ENCODE measurements at regions not wholly inside any gene's neighbourhood (a gene's known extent, or its start where the extent isn't known, plus 50 kb on each side); places are given as distances from the start of the nearest gene placed in this dataset.

DNA sequence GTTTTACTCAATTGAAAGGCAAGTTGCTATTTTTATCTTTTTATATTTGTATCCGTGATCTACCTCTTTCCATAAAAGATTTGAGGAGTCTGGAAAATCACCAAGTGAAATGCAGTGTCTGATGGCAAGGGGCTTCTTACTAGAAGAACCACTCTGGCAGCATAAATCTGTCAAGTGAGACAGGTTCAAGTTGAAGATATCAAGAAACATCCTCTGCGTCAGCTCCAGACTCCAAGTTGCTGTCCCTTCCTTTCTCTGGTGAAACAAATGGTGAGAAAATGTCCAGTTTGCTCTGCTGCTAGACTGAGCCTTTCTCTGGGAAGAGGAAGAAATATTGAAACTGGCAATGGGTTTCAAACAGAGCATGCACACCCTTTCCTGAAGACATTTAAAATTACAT, 411.2 kb downstream of the PLPP3 start:
- DNase-seq (ENCODE audit: low read depth in 1 of 2, low spot score in 1 of 2), result no peak

DNA sequence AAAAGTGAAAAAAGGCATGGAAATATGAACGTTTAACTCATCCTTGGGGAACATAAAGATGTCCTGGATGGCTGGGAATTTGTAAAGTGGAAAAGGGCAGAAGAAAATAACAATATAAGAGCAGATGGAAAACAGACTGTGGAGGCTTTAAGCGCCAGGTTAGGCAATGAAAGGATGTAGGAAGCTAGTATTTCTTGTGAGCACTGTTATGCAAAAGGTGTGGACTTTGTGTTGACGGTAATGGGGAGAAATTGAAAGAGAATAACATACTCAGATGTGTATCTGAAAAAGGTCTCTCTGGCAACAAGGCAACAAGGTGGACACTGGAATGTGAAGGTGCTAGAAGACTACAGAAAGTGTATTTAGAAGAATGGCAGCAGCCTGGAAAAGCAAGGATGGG, 411.8 kb downstream of the PLPP3 start:
- no peak for DNase-seq (ENCODE audit: low read depth in 1 of 2, low spot score in 1 of 2)

DNA sequence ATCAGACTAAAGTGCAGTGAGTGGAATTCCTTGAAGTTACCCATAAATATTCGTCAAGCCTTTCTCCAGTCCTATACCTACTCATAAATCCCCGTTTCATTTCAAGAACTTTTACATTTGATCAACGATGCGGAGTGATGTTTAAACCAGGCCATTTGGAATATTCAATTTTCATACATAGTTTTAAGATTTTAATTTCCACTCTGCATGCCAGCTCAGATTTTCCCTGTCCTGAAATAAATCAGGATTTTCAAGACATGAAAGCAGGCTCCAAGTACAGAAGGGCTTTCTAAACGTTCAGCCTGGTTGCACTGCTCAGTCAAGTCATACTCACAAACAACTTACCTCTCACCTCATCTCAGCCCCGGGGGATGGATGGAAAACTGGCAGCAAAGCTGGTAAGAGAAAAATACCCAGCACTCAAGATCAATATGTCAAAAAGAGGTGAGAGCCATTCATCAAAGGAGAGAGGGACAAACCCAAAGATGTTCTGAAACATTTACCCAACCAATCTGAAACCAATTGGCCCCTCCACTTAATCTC, 418.5 kb downstream of the PLPP3 start:
- DNase-seq (ENCODE audit: low read depth in 1 of 2, low spot score in 1 of 2), result no peak

DNA sequence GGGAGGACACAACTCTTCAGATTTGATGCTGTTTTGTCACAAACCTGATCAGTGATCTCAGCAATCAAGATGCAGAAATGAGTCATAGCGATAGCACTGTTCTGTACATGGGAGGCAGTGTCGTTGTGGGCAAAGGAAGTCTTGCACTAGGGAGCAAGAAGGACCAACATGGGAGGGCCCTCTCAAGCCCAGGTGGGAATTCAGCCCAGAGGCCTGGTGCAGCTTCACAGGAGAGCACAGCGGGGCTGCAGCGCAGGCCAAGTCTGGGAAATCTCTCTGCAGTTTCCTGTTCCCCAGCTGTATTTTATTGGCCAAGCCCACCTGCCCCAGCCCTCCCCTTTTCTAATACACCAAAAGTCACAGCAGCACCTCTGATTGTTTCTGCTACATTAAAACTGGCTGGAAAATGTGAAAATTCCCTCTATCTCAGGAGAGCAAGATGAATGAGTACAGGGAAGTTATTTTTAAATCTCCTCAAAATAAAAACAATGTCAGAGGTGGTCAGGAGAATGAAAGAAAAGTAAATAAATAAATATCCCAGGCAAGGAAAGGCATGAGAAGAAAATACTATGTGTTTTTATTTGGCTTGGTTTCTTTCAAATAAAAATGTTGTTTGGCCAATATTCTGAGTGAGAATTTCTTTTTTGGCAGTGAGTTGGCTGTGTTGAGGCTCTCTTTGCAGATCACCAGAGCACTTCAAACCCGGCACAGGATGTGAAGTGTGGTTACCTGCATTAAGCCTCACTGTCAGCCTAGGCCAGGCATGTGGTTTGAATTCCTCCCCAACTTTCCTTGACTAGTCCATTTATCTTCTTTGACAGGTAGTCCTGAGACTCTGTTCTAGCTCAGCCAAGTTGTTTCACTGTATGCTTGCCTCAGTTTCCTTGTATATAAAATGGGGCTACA, 422.1 kb downstream of the PLPP3 start:
- no peak for DNase-seq (ENCODE audit: low read depth in 1 of 2, low spot score in 1 of 2)

DNA sequence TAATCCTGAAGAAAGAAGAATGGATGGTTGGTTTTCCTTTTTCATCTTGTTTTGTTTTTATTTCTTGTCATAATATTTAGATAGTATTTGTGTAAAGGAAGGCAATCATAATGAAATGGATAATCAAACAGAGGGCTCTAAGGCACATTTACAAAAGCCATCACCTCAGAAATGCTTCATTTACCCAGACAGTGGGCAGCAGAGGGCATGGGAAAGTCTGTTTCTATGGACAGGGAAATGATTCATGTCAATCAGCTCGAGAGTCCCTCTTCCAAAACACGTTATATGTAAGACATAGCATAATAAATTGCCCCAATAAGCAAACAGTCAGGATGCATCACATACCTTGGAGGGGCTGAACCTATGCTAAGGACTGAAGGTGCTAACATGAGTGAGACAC, 426.1 kb downstream of the PLPP3 start:
- no peak for DNase-seq (ENCODE audit: low read depth in 1 of 2, low spot score in 1 of 2)

DNA sequence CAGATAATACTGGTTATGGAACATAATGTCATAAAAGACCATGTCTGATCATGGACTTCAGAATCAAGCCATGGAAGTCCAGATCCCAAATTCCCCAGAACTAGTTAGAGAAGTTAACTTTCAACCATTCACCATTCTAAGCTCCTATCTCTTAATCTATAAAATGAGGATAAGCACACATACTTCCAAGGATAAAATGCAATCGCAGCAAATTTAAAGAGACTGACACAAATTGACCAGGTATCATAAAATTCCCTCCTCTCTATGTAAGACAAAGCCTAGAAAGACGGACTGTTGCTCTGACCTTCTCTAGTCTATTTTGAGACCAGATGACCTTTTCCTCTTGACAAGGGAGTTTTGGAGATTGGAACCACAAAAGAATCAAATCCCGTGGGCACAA, 426.7 kb downstream of the PLPP3 start:
- no peak for DNase-seq (ENCODE audit: low read depth in 1 of 2, low spot score in 1 of 2)

DNA sequence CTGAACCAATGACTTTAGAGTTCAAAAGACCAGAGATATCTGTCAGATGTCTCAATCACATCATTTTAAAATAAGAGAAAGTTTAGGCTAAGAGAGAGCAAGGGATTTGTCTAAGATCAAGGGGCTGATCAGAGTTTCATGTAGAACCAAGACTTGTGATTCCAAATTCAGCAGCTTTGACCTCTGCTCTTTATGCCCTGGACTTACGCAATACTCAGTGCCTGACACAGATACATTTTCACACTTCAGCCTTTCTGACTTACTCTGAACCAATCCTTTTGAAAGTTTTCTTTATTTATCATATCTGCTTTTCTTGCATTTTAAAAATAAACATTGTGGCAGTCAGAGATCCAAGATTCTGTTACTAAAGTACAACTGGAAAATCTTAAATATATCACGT, 428.0 kb downstream of the PLPP3 start:
- DNase-seq (ENCODE audit: low read depth in 1 of 2, low spot score in 1 of 2), result no peak

DNA sequence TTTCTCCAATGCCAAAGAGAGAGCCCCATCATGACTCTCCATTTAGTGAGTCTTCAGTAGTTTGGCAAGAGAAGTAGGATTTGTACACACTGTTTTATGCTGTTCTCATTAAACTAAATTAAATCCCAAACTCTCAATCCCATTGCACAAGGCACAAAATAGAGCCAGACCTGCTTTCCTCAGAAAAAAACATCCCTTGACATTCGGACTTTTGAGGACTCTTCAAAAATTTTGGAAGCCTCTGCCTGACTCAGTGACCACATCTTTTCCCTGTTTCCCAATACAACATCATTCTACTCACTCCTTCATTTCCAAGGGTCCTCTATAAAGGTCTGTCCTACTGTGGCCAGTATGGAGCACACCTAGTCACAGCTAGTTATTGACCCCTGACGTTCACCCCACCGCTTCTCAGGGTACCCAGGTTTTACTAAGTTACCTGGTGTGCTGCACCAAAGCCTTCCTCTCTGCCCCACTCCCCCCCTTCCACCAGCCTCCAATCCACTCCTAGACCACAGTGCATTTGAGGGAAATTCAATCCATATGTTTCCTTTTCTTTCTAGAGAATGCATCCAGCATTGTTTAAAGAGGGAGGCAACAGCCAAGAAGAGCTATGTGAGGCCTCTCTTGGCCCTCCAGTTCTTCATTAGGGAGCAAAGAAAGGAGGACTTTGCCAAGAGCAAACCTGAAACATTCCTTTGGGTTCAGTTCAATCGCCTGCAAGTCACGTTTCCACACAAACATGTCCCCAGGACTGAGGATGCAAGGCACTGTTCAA, 428.7 kb downstream of the PLPP3 start:
- no peak for DNase-seq (ENCODE audit: low read depth in 1 of 2, low spot score in 1 of 2)

DNA sequence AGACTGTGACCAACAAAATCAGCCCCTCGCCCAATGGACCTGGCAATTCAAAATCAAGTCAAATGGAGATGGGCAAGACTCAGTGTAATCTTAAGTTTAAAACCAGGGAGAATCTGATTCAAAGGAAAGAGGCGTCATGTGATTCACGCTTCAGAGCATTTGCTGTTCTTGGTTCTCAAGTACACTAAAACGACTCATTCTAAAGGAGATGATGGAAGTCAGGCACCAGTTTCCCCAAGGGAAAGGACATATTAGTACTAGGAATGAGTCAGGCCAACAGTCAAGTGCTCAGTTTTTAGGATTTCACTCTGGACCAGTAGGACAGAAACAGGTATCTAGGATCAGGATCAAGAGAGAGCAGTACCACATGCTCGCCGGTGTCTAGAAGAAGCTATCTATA, 429.6 kb downstream of the PLPP3 start:
- DNase-seq (ENCODE audit: low read depth in 1 of 2, low spot score in 1 of 2), result no peak

DNA sequence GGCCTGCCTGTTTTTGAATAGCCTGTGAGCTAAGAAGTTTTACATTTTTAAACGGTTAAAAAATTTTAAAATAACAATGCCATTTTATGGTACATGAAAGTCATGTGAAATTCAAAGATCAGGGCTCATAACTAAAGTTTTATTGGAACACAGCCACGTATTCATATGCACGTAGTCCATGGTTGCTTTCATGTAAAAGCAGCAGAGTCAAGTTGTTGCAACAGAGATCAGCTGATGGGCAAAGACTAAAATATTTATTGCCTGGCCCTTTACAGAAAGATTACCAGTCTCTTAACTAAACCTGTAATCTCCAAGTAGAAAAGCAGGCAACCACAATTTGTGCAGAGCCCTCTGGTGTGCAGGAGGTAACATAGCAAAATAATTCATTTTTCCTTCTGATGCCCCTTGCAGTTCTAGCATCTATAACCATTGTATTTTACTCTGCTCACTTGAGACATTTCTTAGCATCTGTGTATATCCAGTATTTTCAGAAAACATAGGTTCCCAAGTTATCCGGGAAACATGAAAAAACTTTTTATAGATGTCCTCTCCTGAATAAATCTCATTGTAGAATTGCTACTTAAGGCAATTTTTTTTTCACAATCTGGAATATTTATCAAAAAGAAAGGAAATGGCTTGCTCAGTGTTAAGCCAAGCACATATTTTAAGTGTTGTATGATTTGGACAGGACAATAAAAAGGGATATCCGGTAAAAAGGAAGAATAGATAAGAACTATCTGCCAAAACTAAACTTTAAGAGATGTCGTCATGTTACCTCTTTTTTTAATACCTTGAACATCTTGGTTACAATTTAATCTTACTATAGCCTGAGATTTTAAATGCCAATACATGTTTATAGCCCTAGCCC, 430.8 kb downstream of the PLPP3 start:
- DNase-seq (ENCODE audit: low read depth in 1 of 2, low spot score in 1 of 2), result no peak

DNA sequence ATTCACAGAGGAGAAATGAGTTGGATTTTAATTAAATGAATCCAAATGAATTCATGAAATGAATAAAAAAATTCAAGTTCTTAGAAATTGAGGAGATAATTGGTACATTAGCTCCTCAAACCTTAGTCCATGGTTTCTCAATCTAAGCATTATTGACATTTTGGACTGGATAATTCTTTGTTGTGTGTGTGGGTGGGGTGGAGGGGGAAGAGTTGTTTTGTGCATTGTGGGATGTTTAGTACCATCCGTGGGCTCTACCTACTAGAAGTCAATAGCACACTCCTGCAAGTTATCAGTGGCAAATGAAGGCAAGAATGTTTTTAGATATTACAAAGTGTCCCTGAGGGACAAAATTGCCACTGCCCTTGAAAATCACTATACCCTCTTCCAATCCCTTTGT, 431.9 kb downstream of the PLPP3 start:
- DNase-seq (ENCODE audit: low read depth in 1 of 2, low spot score in 1 of 2), result no peak

DNA sequence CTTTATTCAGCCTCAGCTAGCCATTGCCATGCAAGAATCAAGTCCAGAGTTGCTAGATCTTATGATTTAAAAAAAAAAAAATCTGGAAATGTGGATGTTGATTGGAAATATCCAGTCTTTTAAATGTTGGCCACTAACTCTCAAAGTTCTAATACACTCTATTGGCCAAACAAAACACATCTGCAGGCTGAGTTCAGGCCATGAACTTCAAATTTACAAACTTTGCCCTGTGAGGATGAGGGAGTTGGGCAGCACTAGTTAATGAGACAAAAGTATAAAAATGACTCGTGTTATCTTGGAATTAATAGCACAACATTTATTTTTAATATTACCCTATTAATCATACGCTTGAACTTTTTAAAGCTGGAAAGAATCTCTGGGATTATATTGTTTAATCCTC, 432.3 kb downstream of the PLPP3 start:
- no peak for DNase-seq (ENCODE audit: low read depth in 1 of 2, low spot score in 1 of 2)

DNA sequence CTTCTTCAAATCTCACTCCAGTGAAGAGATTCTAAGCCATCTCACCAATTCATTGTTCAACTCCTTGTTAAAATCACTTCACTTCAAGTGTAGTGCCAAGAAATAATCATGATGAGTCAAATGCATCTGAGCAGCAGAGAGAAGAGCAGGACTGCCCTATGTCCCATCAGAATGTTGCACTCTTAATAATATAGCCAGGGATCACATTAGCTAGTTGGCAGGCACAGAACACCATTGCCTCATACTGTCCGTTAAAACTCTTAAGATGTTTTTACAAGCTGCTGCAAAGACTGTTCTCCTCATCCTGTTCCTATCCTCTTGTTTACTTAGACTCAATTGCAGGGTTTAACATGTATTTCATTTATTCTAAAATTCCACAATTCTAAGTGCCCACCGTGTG, 432.9 kb downstream of the PLPP3 start:
- no peak for DNase-seq (ENCODE audit: low read depth in 1 of 2, low spot score in 1 of 2)

DNA sequence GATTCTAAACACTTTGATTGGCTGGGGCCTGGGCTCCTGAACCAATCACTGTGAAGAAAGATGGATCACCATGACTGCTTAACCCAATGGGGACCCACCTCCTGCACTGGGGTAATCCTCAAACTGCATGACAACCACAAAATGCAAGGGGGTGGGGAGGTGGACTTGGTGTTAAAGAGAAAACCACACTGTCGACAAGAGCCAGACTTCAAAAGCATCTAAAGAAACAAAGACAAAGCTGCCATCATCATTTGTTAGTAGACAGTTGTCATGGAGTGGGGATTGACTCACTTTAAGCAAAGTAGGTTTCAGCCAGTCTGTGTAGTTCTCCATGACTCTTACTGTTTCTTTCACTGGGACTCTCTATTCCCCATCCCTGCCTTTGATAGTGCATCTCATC, 433.8 kb downstream of the PLPP3 start:
- DNase-seq (ENCODE audit: low read depth in 1 of 2, low spot score in 1 of 2), result no peak

DNA sequence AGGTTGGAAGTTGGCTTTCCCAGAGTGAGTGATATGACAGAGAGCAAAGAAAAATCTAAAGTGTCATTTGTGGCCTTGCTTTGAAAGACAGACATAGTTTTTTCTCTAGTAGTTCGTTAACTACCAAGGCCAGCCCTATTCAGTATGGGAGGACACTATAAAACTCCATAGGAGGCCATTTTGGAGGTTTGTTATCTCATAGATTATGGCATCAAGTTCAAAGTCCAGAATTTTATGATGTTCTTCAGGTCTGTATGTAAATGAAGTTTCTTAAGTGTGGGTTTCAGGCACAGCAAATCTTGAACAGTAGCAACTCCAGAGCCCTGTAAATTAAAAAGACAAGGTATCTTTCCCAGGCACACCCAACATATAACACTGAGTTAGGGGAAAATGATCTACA, 437.1 kb downstream of the PLPP3 start:
- DNase-seq (ENCODE audit: low read depth in 1 of 2, low spot score in 1 of 2), result no peak

DNA sequence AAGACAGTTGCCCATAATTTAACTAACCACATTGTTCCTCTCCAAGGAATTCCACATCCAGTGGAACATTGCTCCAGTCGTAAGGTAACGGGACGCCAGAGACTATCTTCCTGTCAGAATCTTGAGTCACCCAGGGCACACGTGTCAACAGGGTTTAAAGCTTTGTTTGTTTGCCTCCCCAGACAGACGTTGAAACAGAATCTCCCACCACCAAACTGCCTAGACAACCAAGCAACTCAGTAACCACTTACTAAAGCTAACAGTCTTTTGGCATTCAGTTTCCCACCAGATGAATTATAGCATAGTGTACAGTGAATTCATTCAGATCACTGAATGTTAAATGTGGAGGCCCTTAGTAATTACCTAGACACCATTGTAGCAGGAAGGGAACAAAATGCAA, 439.5 kb downstream of the PLPP3 start:
- no peak for DNase-seq (ENCODE audit: low read depth in 1 of 2, low spot score in 1 of 2)

DNA sequence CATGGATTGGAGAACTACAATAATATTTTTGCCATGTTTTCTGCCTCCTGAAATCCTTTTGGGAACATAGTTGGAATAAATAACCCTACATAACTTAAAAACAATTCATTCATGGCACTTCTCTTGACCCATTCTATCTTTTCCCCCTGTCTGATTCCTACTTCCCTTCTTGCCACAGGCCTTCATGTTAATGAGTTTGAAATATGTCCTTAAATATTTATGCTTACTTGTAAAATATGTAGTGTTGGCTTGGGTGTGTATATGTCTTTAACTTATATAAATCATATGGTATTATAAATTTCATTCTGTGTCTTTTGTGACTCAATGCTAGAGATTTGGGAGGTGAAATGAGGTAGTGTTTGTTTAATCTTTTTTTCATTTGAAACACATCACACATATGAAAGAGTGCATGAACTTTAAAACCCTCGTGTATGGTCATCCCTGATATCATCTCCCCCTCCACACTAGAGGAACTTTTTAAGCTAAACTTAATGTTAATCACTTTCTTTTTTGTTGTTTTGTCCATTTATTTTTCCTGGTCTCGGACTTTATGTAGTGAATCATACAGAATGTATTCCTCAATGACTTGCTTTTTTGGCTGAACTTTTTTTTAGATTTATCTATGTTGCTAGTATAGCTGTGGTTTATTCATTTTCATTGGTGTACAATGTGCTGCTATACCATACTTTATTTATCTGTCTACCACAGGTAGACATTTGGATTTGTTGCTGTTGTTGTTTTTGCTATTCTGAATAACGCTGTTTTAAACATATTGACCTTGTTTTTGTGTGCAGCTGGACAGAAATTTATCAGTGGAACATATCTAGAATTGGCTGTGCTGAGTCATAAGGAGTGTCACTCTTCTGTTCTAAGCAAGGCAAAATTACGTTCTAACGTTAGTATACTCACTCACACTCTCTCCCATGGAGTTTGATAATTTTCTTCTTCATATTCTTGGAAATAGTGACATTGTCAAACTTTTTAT, 441.6 kb downstream of the PLPP3 start:
- no peak for DNase-seq (ENCODE audit: low read depth in 1 of 2, low spot score in 1 of 2)

DNA sequence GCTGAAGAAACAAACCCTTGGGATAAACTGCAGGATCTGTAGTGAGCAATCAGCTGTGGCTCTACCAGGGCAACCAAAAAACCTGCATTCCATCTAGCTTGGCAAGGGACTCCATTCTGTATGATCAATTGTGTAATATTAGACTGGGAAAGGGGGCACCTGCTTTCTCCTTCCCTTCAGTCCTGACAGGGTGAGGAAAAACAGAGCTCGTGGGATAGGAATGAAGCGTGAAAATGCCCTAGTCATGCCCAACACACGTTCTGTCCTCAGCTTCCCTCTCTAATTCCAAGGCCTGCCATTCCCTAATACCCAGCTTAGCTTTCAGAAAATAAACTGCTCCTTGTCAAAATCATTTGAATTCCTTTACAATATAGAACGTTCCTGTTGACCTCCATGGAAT, 442.3 kb downstream of the PLPP3 start:
- no peak for DNase-seq (ENCODE audit: low read depth in 1 of 2, low spot score in 1 of 2)

DNA sequence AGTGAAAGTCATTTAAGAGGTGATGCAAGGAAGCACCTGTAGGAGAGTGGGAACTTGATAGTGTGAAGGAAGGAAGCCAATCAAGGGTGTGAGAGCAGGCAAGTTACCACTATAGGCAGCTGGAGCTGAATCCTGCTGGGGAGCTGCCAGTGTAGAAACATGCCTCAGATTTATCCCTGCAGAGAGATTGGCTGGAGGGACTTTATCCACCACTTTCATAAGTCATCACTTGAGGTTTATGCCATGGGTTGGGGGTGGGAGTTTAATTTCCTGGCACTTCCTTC, 443.6 kb downstream of the PLPP3 start:
- DNase-seq (ENCODE audit: low read depth in 1 of 2, low spot score in 1 of 2), result no peak

DNA sequence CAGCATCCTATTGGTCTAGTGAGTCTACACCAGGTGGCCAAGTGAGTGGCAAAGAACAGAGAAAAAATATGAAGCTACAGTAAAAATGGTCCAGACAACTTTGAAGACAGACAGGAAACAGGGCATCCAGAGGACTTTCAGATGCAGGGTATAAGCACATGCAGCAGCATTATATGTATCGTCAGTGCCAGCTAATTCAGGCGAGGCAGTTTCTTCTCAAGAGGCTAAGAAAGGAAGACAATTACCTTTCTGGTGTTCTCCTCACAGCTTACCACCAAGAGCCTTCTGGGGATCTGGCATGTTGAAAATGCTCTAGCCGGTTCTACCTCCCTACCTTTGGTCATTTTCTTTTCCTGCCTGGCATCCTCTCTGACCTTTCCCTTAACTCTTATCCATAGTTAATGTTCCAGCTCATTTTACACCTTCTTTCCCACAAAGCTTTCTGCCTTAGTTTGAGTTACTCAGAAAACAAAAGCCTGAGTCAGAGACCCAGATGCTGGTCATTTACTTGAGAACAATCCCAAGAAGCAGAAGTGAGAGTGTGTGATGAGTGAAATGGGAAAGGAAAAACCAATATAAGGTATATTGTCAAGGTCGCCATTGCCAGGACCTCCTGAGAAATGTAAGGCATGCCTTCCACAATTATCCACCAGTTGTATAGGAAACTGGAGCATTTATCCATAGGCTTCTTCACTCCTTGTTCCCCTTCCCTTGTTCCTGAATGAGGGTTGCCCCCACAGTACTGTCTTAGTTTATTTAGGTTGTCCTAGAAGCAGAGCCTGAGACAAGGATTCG, 444.1 kb downstream of the PLPP3 start:
- DNase-seq (ENCODE audit: low read depth in 1 of 2, low spot score in 1 of 2), result no peak

Data from stimulated activated CD4-positive, alpha-beta T cell treated with anti-CD3 and anti-CD28 coated beads, Interleukin-15, amount 100 ng/mL, for 1 hour (primary cell).